ENCODE measurements at regions not wholly inside any gene's neighbourhood (a gene's known extent, or its start where the extent isn't known, plus 50 kb on each side); places are given as distances from the start of the nearest gene placed in this dataset.

DNA sequence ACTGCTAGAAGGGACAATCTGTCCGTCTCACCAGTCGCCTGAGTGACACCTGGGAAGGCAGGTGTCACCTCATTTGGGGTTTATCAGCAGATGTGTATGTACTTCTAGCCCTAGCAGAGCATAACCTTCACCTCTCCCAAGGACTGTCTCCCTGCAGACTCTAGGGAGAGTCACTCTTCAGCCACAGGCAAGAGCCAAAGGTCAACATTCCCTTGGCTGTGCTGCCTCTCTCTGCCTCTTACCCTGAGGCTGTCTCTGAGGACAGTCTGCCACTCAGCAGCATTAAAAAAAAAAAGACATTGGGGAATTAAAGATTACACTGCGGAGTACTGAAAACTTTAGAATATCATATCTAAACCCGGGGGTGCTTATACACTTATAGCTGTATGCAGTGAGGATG lies 377.7 kb upstream of the FZD8 start:
- Histone ChIP-seq H3K9ac (no peak overlapping the region), H3K36me3 (ENCODE audit: insufficient read depth) (no peaks in the 10 kb centered on the region), H2AFZ (ENCODE audit: low read depth) (no peak overlapping the region), H3K4me1 (ENCODE audit: low read depth, poor library complexity, severe bottlenecking) (peaks cover 9% of the 10 kb centered on the region), H3K4me3 (IDR thresholded peaks at IDR 0.05; ENCODE audit: insufficient read depth, low read depth, low read length) (no peak overlapping the region), H4K20me1 (ENCODE audit: insufficient read depth) (no peaks in the 10 kb centered on the region), H3K27me3 (ENCODE audit: insufficient read depth, low read depth) (no peaks in the 10 kb centered on the region), H3K4me2 (no peak overlapping the region), H3K27ac (no peak overlapping the region), H3K79me2 (ENCODE audit: insufficient read depth, low read depth) (no peaks in the 10 kb centered on the region)
- TF ChIP-seq, protein P1, sequence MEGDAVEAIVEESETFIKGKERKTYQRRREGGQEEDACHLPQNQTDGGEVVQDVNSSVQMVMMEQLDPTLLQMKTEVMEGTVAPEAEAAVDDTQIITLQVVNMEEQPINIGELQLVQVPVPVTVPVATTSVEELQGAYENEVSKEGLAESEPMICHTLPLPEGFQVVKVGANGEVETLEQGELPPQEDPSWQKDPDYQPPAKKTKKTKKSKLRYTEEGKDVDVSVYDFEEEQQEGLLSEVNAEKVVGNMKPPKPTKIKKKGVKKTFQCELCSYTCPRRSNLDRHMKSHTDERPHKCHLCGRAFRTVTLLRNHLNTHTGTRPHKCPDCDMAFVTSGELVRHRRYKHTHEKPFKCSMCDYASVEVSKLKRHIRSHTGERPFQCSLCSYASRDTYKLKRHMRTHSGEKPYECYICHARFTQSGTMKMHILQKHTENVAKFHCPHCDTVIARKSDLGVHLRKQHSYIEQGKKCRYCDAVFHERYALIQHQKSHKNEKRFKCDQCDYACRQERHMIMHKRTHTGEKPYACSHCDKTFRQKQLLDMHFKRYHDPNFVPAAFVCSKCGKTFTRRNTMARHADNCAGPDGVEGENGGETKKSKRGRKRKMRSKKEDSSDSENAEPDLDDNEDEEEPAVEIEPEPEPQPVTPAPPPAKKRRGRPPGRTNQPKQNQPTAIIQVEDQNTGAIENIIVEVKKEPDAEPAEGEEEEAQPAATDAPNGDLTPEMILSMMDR (conservative IDR thresholded peaks at IDR 0.05; ENCODE audit: low read depth, low read length) = no peak

DNA sequence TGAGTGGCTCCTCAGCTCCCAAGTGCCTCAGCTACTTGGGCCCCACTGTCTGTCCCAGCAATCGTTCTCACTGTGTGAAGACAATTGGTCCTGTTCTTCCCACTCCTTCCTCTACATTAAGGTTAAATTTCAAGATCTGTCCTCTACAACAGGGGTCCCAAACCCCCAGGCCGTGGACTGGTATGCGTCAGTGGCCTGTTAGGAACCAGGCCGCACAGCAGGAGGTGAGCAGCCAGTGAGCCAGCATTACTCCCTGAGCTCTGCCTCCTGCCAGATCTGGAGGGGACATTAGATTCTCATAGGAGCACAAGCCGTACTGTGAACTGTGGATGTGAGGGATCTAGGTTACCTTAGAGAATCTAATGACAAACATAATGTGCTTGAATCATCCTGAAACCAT lies 376.9 kb upstream of the FZD8 start:
- no peak overlapping the region for H3K9ac ChIP-seq
- TF ChIP-seq, protein P1 (conservative IDR thresholded peaks at IDR 0.05; ENCODE audit: low read depth, low read length) = no peak

DNA sequence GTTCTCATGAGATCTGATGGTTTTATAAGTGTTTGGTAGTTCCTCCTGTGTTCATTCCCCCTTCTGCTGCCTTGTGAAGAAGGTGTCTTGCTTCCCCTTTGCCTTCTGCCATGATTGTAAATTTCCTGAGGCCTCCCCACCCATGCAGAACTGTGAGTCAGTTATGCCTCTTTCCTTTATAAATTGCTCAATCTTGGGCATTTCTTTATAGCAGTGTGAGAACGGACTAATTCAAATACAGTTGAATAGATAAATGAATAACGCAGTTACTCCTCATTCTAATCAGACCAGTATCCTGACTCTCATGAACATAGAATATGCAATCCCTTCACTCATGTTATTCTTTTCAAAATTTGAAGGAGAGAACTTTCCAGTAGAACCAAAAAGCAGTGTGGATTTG lies 375.0 kb upstream of the FZD8 start:
- Histone ChIP-seq H3K79me2 (ENCODE audit: insufficient read depth, low read depth) (no peaks in the 10 kb centered on the region), H3K4me3 (IDR thresholded peaks at IDR 0.05; ENCODE audit: insufficient read depth, low read depth, low read length) (no peak overlapping the region), H3K4me1 (ENCODE audit: low read depth, poor library complexity, severe bottlenecking) (no peaks in the 10 kb centered on the region), H3K36me3 (ENCODE audit: insufficient read depth) (no peaks in the 10 kb centered on the region), H2AFZ (ENCODE audit: low read depth) (no peak overlapping the region), H3K27ac (no peak overlapping the region), H3K4me2 (no peak overlapping the region), H3K9ac (no peak overlapping the region), H4K20me1 (ENCODE audit: insufficient read depth) (no peaks in the 10 kb centered on the region), H3K27me3 (ENCODE audit: insufficient read depth, low read depth) (no peaks in the 10 kb centered on the region)
- TF ChIP-seq, protein P1 (conservative IDR thresholded peaks at IDR 0.05; ENCODE audit: low read depth, low read length) = no peak

More for the DNA sequence above, 376.9 kb upstream of the FZD8 start:
- no peaks in the 10 kb centered on the region for H3K36me3 ChIP-seq (ENCODE audit: insufficient read depth)
- no peaks in the 10 kb centered on the region for H3K27me3 ChIP-seq (ENCODE audit: insufficient read depth, low read depth)
- no peak overlapping the region for H3K27ac ChIP-seq
- H2AFZ ChIP-seq (ENCODE audit: low read depth) = no peak overlapping the region
- no peak overlapping the region for H3K4me2 ChIP-seq
- no peak overlapping the region for H3K4me3 ChIP-seq (IDR thresholded peaks at IDR 0.05; ENCODE audit: insufficient read depth, low read depth, low read length)
- H4K20me1 ChIP-seq (ENCODE audit: insufficient read depth) = no peaks in the 10 kb centered on the region
- no peaks in the 10 kb centered on the region for H3K79me2 ChIP-seq (ENCODE audit: insufficient read depth, low read depth)
- H3K4me1 ChIP-seq (ENCODE audit: low read depth, poor library complexity, severe bottlenecking) = peaks cover 4% of the 10 kb centered on the region

DNA sequence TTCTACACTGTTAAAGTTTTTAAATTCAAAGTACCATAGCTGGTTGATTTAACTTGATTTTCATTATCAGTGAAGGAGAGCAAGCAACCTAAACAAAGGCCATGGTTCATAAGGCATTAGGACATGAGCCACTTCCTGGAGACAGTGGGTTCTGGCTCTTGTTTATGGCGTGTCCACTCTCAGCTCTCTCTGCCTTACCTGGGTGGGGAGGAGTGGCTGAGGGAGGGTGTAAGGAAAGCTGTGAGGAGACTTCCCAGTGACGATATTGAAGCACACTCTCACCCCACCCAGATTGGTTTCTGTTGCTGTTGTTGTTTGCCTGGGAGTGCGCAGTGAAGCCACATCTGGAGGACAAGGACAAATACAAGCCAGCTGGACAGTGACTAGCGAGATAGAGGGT lies 365.3 kb upstream of the FZD8 start:
- Histone ChIP-seq H3K36me3 (ENCODE audit: insufficient read depth) (no peaks in the 10 kb centered on the region), H2AFZ (ENCODE audit: low read depth) (no peak overlapping the region), H3K4me3 (IDR thresholded peaks at IDR 0.05; ENCODE audit: insufficient read depth, low read depth, low read length) (no peak overlapping the region), H3K27me3 (ENCODE audit: insufficient read depth, low read depth) (no peaks in the 10 kb centered on the region), H3K9ac (no peak overlapping the region), H4K20me1 (ENCODE audit: insufficient read depth) (no peaks in the 10 kb centered on the region), H3K4me2 (no peak overlapping the region), H3K27ac (no peak overlapping the region), H3K4me1 (ENCODE audit: low read depth, poor library complexity, severe bottlenecking) (no peaks in the 10 kb centered on the region), H3K79me2 (ENCODE audit: insufficient read depth, low read depth) (no peaks in the 10 kb centered on the region)
- TF ChIP-seq, protein P1 (conservative IDR thresholded peaks at IDR 0.05; ENCODE audit: low read depth, low read length) = no peak

All from KMS-11 (cell line).